ENCODE measurements at regions not wholly inside any gene's neighbourhood (a gene's known extent, or its start where the extent isn't known, plus 50 kb on each side); places are given as distances from the start of the nearest gene placed in this dataset.

DNA sequence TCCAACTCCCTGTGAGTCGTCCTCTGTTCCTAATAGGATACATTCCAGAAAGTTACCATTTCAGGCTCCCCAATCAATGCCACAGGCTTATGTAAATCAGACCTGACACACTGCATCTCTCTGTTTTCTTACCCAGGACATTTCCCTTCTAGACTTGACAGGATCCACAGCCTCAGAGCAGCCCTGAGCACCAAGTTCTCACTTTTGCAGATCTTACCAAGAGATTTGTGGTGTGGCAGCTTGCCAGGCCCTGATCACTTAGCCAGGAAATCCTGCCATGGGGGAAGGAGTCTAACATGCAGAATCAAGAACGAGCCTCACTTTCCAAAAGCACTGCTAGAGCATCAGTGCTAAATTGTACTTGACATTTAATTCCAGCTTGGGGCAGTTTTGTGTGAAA lies 202.9 kb downstream of the TBX15 start:
- TF ChIP-seq EZH2 (IDR thresholded peaks at IDR 0.05; ENCODE audit: borderline replicate concordance, low read length), result no peak
- TF ChIP-seq, protein P1, sequence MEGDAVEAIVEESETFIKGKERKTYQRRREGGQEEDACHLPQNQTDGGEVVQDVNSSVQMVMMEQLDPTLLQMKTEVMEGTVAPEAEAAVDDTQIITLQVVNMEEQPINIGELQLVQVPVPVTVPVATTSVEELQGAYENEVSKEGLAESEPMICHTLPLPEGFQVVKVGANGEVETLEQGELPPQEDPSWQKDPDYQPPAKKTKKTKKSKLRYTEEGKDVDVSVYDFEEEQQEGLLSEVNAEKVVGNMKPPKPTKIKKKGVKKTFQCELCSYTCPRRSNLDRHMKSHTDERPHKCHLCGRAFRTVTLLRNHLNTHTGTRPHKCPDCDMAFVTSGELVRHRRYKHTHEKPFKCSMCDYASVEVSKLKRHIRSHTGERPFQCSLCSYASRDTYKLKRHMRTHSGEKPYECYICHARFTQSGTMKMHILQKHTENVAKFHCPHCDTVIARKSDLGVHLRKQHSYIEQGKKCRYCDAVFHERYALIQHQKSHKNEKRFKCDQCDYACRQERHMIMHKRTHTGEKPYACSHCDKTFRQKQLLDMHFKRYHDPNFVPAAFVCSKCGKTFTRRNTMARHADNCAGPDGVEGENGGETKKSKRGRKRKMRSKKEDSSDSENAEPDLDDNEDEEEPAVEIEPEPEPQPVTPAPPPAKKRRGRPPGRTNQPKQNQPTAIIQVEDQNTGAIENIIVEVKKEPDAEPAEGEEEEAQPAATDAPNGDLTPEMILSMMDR (conservative IDR thresholded peaks at IDR 0.05 in 1 of 2, IDR thresholded peaks at IDR 0.05 in 1 of 2; ENCODE audit: extremely low read depth in 1 of 2, insufficient read depth in 1 of 2, low read depth in 1 of 2, low read length in 2 of 2), result no peak

All from mammary epithelial cell (primary cell).